ENCODE measurements at regions not wholly inside any gene's neighbourhood (a gene's known extent, or its start where the extent isn't known, plus 50 kb on each side); places are given as distances from the start of the nearest gene placed in this dataset.
"Not testable (repeated sequence)": the region's sequence is repeated elsewhere in the genome, so short reads cannot be mapped to it uniquely, and the experiment has no call there.

DNA sequence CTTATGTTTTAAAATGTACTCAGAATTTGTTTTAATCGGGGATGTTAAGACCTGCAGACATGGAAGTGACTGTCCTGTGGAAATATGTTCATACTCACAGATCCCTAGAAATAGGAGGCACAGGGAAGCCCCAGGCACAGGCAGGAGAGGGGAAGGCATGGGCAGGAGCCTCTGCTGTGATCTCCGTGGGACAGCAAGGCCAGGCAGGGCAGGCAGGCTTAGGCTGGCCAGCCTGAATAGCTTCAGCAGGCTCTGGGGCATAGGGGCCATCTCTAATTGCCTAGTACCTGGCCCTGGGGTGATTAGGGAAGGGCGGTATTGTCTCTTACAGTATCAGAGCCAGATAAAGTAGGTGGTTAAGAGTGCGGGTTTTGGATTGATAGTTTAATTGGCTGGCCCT, 59.8 kb upstream of the PLEKHG4B start:
- TF ChIP-seq, protein P1, sequence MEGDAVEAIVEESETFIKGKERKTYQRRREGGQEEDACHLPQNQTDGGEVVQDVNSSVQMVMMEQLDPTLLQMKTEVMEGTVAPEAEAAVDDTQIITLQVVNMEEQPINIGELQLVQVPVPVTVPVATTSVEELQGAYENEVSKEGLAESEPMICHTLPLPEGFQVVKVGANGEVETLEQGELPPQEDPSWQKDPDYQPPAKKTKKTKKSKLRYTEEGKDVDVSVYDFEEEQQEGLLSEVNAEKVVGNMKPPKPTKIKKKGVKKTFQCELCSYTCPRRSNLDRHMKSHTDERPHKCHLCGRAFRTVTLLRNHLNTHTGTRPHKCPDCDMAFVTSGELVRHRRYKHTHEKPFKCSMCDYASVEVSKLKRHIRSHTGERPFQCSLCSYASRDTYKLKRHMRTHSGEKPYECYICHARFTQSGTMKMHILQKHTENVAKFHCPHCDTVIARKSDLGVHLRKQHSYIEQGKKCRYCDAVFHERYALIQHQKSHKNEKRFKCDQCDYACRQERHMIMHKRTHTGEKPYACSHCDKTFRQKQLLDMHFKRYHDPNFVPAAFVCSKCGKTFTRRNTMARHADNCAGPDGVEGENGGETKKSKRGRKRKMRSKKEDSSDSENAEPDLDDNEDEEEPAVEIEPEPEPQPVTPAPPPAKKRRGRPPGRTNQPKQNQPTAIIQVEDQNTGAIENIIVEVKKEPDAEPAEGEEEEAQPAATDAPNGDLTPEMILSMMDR (IDR thresholded peaks at IDR 0.05; ENCODE audit: low read length, missing control alignments): no peak
- DNase-seq (ENCODE audit: low read depth): no peak
- no peak overlapping the region for H3K4me3 ChIP-seq (replicated peaks; ENCODE audit: low read depth, low read length)

DNA sequence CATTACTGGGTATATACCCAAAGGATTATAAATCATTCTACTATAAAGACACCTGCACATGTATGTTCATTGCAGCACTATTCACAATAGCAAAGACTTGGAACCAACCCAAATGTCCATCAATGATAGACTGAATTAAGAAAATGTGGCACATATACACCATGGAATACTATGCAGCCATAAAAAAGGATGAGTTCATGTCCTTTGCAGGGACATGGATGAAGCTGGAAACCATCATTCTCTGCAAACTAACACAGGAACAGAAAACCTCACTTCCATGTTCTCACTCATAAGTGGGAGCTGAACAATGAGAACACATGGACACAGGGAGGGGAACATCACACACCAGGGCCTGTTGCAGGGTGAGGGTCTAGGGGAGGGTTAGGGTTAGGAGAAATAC, 56.4 kb upstream of the PLEKHG4B start:
- DNase-seq (ENCODE audit: low read depth); H3K4me3 ChIP-seq (replicated peaks; ENCODE audit: low read depth, low read length): not testable (repeated sequence)

DNA sequence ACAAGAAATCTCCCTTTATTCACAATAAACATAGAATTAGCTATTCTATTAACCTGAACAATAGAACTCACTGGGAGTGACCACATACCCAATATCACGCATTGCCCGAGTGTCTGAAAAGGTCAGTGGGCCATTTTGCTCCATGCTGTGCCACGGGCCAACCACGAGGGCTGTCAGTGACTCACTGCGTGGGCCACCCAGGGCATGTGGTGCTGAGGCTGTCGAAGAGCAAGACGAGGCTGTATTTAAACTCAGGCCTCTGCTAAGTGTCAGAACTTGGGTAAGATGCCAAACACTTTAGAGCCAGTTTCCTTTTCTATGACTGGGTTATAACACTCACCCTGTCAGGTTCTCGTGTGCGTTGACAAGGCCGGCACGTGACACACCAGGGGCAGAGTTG, 54.8 kb upstream of the PLEKHG4B start:
- not testable (repeated sequence) for DNase-seq (ENCODE audit: low read depth); H3K4me3 ChIP-seq (replicated peaks; ENCODE audit: low read depth, low read length)

DNA sequence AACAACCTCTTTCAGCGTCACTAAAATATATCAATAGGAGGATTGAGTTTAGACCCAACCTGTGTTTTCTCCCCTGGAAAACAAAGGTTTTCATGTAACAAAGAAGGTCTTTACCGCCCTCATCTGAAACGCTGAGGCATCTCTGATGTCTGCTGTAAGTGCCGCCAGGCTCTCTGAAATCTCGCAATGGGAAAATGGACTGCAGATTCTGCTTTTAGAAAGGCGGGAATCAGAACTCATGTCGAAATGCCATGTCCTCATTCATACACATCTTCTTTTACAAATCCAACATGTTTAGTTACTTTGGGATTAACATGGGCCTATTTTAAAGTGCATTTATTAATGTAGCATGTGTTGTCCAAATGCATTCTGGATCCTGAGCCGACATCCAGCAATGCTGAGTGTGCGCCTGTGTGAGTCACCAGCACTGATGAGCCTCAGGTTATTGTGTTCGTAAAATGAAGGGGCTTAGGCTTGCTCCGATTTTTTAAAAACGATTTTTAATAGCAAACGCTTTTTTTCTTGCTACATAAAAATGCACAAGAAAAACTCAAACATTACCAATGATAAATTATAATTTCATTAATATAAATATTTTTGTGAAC, 51.9 kb upstream of the PLEKHG4B start:
- H3K4me3 ChIP-seq (replicated peaks; ENCODE audit: low read depth, low read length): no peak overlapping the region
- DNase-seq (ENCODE audit: low read depth): no peak
- TF ChIP-seq, protein P1 (IDR thresholded peaks at IDR 0.05; ENCODE audit: low read length, missing control alignments): no peak

Data from fibroblast of pulmonary artery (primary cell).